Activated CD4-positive, alpha-beta memory T cell treated with anti-CD3 and anti-CD28 coated beads for 36 hours (primary cell): ENCODE measurements at regions not wholly inside any gene's neighbourhood (a gene's known extent, or its start where the extent isn't known, plus 50 kb on each side); places are given as distances from the start of the nearest gene placed in this dataset.

Experiments
- CTCF ChIA-PET: fragments of 350-600 bp; sonication (Branson Sonifier 250); formaldehyde crosslinking; loops from one replicate; lab custom pipeline; 2021; ENCODE audit warnings: antibody characterized with exemption, inconsistent platforms; lab: Charles Lee
- POLR2A ChIA-PET: fragments of 350-600 bp; sonication (Branson Sonifier 250); formaldehyde crosslinking; loops from one replicate; lab custom pipeline; 2021; ENCODE audit warnings: antibody characterized with exemption; lab: Charles Lee
- DNase-seq: peaks from one replicate; pipeline ENCODE4 v3.0.0-alpha.2; 2020
- H3K27ac Mint-ChIP-seq: one replicate; pipeline ENCODE4 v1.8.0; 2021; ENCODE audit warnings: mixed read lengths
- H3K27me3 Mint-ChIP-seq: one replicate; pipeline ENCODE4 v1.8.0; 2021; ENCODE audit warnings: mixed read lengths
- H3K36me3 Mint-ChIP-seq: one replicate; pipeline ENCODE4 v1.8.0; 2021; ENCODE audit warnings: mixed read lengths
- H3K4me1 Mint-ChIP-seq: one replicate; pipeline ENCODE4 v1.8.0; 2021; ENCODE audit warnings: low read depth, mixed read lengths
- H3K4me3 Mint-ChIP-seq: one replicate; pipeline ENCODE4 v1.8.0; 2021; ENCODE audit warnings: mild to moderate bottlenecking, mixed read lengths
- H3K9me3 Mint-ChIP-seq: one replicate; pipeline ENCODE4 v1.8.0; 2021; ENCODE audit warnings: mixed read lengths
- intact Hi-C: fragments of 100-400 bp; cut with micrococcal nuclease; formaldehyde crosslinking; loops from one replicate; pipeline ENCODE4 v1.15.1; 2023

DNA sequence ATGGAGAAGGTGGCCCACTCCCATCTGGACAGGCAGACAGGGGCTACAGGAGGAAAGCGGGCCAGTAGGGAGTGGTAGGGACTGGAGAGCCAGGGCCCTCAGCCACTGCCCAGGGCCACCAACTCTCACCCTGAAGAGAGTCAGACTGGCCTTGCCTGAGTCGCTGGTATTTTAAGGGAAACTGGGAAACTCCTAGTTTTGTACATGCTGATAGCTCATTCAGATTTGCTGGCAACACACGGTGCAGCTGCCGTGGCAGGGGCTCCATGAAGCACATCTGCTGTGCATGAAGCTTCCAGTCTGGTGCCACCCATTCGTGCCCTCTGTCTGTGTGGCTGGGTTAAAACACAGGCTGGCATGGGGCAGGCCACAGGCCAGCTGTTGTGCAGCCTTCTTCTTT is 137.3 kb upstream of the GLI2 start:
- Mint-ChIP-seq H3K27ac (no peak overlapping the region), H3K36me3 (no peaks in the 10 kb centered on the region), H3K4me1 (no peaks in the 10 kb centered on the region), H3K27me3 (no peaks in the 10 kb centered on the region), H3K9me3 (no peaks in the 10 kb centered on the region), H3K4me3 (no peak overlapping the region)
- intact Hi-C loops = no loop called here
- ChIA-PET POLR2A (no interaction called here), CTCF (no interaction called here)
- no peak for DNase-seq

DNA sequence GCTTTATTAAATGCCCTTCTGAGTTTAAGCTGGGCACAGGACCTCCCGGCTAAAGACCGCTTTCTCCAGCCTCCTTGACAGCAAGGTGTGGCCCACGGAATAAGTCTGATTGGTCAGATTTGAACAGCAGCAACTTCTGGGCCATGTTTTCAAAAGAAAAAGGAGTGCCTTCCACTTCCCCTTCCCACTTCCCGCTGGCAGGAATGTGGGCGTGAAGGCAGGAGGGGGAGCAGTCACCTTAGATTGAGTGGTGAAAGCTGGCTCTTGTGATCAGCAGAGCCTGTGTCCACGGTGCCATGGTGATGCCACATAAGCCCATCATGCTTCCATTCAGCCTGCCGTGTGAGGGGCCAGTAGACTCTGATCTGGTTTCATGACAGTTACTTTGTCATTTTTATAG is 136.6 kb upstream of the GLI2 start:
- no peaks in the 10 kb centered on the region for H3K9me3 Mint-ChIP-seq
- intact Hi-C loops = no loop called here
- CTCF ChIA-PET = no interaction called here
- peaks cover 4% of the 10 kb centered on the region for H3K27me3 Mint-ChIP-seq
- no peaks in the 10 kb centered on the region for H3K36me3 Mint-ChIP-seq
- POLR2A ChIA-PET = no interaction called here
- H3K27ac Mint-ChIP-seq = no peak overlapping the region
- no peak overlapping the region for H3K4me3 Mint-ChIP-seq
- no peaks in the 10 kb centered on the region for H3K4me1 Mint-ChIP-seq
- DNase-seq = no peak

DNA sequence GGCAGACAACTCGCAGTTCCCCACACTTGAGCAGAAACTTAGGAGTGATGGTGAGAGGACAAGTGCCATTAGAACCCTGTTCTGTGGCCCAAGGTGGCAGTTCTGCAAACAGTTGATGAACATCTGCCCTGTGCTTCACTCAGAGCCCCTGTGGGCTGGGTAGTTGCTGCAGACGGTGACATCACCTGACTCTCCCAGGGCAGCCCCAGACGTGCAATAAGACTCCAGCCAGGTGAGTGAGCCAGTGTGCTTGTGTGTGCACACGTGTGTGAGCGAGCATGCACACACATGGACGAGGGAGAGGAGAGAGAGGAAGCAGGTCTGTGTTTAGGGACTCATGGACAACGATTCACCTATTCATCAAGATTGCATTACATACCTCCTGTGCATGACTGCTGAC is 136.0 kb upstream of the GLI2 start:
- CTCF ChIA-PET = no interaction called here

DNA sequence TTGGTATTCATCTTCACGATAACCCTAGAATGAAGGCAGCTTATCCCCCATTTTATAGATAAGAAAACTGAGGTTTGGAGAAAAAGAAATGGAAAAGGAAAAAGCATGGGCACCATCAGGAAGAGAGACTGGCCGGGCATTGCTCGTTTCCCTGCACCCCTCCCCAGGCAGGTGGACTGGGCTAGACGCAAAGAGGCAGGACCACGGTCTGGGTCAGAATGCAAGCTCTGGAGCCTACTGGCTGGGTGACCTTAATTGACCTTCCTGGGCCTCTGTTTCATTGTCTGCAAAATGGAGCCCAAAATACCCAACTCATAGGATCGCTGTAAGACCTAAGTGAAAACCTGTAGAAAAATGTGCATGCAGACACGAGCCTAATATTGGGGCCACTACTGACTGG is 135.3 kb upstream of the GLI2 start:
- no peak overlapping the region for H3K27ac Mint-ChIP-seq
- peaks cover 7% of the 10 kb centered on the region for H3K27me3 Mint-ChIP-seq
- CTCF ChIA-PET = no interaction called here
- no peaks in the 10 kb centered on the region for H3K9me3 Mint-ChIP-seq
- DNase-seq = no peak
- intact Hi-C loops = no loop called here
- no peaks in the 10 kb centered on the region for H3K4me1 Mint-ChIP-seq
- H3K36me3 Mint-ChIP-seq = no peaks in the 10 kb centered on the region
- no peak overlapping the region for H3K4me3 Mint-ChIP-seq
- POLR2A ChIA-PET = no interaction called here

More for the DNA sequence above, 136.0 kb upstream of the GLI2 start:
- POLR2A ChIA-PET = no interaction called here
- Mint-ChIP-seq H3K9me3 (no peaks in the 10 kb centered on the region), H3K27me3 (peaks cover 6% of the 10 kb centered on the region), H3K36me3 (no peaks in the 10 kb centered on the region), H3K27ac (no peak overlapping the region), H3K4me3 (no peak overlapping the region), H3K4me1 (no peaks in the 10 kb centered on the region)
- intact Hi-C loops = no loop called here
- DNase-seq = no peak

DNA sequence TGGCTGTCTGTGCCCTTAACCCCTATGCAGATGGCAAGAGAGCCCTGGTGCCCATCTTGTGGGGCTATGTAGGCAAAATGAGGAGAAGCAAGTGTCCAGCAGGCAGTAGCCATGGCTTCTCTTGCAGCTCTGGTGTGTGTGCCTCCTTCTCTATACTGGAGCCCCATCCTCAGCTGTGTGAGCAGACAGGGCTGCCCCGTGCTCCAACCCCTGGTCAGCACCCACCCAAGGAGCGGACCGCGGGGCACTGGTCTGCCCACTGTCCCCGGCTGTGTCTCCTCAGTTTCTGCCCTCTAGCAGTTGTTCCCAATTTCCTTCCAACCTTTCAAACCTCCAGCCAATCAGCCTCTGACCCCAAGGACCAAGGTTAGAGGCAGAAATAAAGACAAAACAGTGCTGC is 134.9 kb upstream of the GLI2 start:
- Mint-ChIP-seq H3K4me3 (no peak overlapping the region), H3K9me3 (no peaks in the 10 kb centered on the region), H3K4me1 (no peaks in the 10 kb centered on the region), H3K27me3 (peaks cover 12% of the 10 kb centered on the region), H3K36me3 (no peaks in the 10 kb centered on the region), H3K27ac (no peak overlapping the region)
- ChIA-PET POLR2A (no interaction called here), CTCF (no interaction called here)
- DNase-seq = no peak
- intact Hi-C loops = no loop called here

DNA sequence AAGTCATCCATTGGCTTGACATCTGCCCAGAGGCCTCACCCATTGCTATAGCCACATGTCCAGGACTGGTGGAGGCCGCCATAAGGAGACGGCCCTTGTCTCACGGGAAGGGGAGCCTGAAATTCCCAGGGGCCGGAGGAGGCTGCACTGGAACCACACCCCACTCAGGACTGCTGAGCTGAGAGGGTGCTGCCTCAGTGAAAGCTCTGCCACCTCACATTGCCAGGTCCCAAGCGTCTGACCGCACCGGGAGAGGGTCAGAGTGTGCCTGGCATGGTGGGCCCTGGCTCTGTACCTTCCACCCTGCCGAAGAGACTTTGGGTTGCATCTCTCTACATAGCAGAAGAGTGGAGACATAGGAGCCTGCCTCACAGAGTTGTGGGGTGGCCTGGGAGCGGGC is 134.1 kb upstream of the GLI2 start:
- no peak for DNase-seq
- intact Hi-C loops = no loop called here
- Mint-ChIP-seq H3K27me3 (peaks cover 13% of the 10 kb centered on the region), H3K4me3 (no peak overlapping the region), H3K4me1 (no peaks in the 10 kb centered on the region), H3K9me3 (no peaks in the 10 kb centered on the region), H3K36me3 (no peaks in the 10 kb centered on the region), H3K27ac (no peak overlapping the region)
- ChIA-PET POLR2A (no interaction called here), CTCF (no interaction called here)

DNA sequence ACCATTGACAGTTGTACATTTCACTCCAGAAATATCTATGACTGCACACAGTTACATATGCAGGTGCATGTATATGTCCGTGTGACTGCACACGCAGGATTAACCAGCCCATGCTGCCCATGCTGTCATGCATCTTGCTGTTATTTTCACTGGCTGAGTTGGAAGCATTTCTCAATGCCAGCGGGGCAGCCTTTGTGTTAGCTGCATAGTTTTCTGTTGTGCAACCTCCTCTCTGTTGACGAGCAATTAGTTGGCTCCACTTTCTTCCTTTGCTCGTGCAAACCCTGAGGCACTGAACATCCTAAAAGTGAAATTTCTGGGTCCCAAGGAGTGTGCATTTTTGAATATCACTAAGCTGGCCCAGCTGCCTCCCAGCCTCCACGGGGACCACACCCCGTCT is 133.4 kb upstream of the GLI2 start:
- peaks cover 13% of the 10 kb centered on the region for H3K27me3 Mint-ChIP-seq
- CTCF ChIA-PET = no interaction called here
- POLR2A ChIA-PET = no interaction called here

DNA sequence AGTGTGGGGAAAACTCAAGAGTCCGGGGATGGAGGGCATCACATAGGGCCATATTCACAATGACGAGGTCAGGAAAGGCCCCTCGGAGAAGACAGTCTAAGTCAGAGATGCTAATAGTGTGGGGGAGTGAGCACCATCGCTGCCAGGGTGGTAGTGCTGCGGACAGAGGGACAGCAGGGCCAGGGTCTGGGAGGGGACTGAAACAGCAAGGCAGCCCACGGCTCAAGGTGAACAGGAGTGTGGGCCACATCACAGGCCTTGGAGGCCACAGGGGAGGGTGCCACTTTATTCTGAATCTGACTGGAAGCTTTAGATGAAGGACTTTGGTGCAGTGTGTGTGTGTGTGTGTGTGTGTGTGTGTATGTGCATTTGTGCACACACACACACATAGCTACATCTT is 130.9 kb upstream of the GLI2 start:
- Mint-ChIP-seq H3K27ac (no peak overlapping the region), H3K4me1 (no peaks in the 10 kb centered on the region), H3K9me3 (no peaks in the 10 kb centered on the region), H3K36me3 (no peaks in the 10 kb centered on the region), H3K27me3 (peaks cover 13% of the 10 kb centered on the region), H3K4me3 (no peak overlapping the region)
- POLR2A ChIA-PET = no interaction called here
- DNase-seq = no peak
- intact Hi-C loops = no loop called here
- CTCF ChIA-PET = no interaction called here

More for the DNA sequence above, 133.4 kb upstream of the GLI2 start:
- Mint-ChIP-seq H3K4me1 (no peaks in the 10 kb centered on the region), H3K27ac (no peak overlapping the region), H3K9me3 (no peaks in the 10 kb centered on the region), H3K4me3 (no peak overlapping the region), H3K36me3 (no peaks in the 10 kb centered on the region)
- intact Hi-C loops = no loop called here
- no peak for DNase-seq

DNA sequence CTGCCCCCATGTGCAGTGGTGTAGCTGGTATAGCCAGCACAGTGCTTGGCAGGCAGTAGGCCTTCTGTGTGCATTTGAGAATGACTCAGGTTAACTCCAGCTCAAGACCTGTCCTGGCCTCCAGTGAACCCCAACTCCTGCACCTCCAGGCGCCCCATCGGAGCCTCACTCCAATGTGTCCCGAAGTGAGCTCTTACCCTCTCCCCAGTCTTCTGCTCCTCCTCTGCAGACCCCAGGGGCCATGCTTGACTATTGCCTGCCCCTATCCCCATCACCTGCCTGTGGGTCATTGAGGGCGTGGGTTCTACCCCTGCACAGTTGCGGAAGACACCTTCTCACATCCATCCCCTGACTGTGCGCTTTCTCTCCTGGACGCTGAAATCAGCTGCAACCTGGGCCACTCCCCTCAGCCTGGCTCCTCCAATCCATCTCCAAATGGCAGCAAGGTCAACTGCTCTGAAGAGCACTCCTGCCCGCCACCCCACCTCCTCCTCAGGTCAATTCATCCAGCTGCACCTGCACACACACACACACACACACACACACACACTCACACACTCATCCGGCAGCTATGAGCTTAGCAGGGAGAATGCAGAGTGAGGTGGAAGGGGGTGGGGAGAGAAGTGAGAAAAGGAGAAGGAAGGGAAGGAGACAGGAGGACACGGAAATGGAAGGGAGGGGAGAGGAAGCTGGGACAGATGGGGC is 130.3 kb upstream of the GLI2 start:
- intact Hi-C loops = no loop called here
- Mint-ChIP-seq H3K4me3 (no peak overlapping the region), H3K27ac (no peak overlapping the region), H3K36me3 (no peaks in the 10 kb centered on the region), H3K9me3 (no peaks in the 10 kb centered on the region), H3K27me3 (peaks cover 13% of the 10 kb centered on the region), H3K4me1 (no peaks in the 10 kb centered on the region)
- no peak for DNase-seq
- ChIA-PET CTCF (interaction anchor here (0.9 kb wide), 1 partner anchor 14 kb away, joined by 3 read pairs; no protein-coding TSS in a partner anchor), POLR2A (no interaction called here)

DNA sequence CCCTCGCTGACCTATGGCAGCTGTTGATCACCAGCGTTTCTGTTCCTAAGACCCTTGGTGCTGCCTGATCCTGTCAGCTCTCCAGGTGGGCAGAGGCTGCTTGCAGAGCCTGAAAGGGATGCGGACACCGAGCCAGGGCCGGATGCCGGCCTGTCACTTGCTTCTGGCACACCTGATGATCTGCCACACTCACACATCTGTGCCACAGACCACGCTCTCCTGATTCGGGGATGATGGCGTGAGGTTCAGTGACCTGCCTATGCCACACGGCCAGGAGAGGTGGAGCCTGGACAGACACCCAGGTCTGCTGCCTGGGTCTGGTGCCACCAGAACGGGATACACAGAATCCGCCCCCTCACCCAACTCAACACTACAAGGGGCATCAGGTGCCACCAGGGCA is 129.4 kb upstream of the GLI2 start:
- CTCF ChIA-PET = interaction anchor here (0.9 kb wide), 1 partner anchor 13 kb away, joined by 3 read pairs; no protein-coding TSS in a partner anchor
- Mint-ChIP-seq H3K27ac (no peak overlapping the region), H3K4me3 (no peak overlapping the region), H3K9me3 (no peaks in the 10 kb centered on the region), H3K36me3 (no peaks in the 10 kb centered on the region), H3K27me3 (peaks cover 13% of the 10 kb centered on the region), H3K4me1 (no peaks in the 10 kb centered on the region)
- no peak for DNase-seq
- intact Hi-C loops = no loop called here
- POLR2A ChIA-PET = no interaction called here

DNA sequence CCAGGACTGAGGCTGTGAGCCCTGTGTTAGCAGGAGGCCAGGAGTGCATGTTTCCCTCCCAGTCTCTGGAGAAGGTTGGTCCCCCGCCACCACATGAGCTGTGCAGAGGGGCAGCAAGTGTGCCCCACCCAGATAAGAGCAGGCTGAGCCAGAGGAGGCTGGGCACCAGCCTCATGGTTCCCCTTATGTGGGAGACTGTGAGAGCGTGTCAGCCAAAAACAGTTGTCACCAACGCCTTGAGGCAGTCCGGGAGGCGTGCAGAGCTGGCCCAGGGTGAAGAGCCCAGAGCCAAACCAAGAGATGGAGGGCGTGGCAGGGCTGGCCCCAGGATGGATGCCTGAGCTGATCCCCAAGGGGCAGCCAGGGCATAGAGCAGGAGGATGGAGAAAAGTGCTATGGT is 128.7 kb upstream of the GLI2 start:
- intact Hi-C loops = no loop called here
- POLR2A ChIA-PET = no interaction called here
- H3K9me3 Mint-ChIP-seq = no peaks in the 10 kb centered on the region

DNA sequence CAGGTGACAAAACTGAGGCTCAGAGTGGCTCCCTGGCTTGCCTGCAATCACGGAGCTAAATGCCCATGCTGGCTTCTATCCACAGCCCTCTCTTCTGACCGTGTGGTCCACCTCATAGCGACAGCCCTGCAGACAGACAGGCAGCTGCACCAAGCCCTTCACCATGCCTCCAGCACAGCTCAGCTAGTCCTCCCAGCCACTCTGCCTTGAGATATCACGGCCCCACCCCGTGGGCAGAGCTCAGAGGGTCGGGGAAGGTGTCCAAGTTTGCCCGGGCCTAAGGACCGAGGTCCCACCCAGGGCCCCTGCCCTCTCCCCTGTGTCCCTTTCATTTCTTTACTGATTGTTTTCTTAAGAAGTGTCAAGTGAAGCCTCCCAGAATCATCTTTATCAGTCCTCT is 128.2 kb upstream of the GLI2 start:
- Mint-ChIP-seq H3K27me3 (peaks cover 13% of the 10 kb centered on the region), H3K4me3 (no peak overlapping the region), H3K4me1 (no peaks in the 10 kb centered on the region), H3K36me3 (no peaks in the 10 kb centered on the region), H3K27ac (no peak overlapping the region), H3K9me3 (no peaks in the 10 kb centered on the region)
- CTCF ChIA-PET = no interaction called here
- intact Hi-C loops = no loop called here
- no peak for DNase-seq
- POLR2A ChIA-PET = no interaction called here

More for the DNA sequence above, 128.7 kb upstream of the GLI2 start:
- no peak overlapping the region for H3K4me3 Mint-ChIP-seq
- H3K27ac Mint-ChIP-seq = no peak overlapping the region
- DNase-seq = no peak
- H3K4me1 Mint-ChIP-seq = no peaks in the 10 kb centered on the region
- no peaks in the 10 kb centered on the region for H3K36me3 Mint-ChIP-seq
- peaks cover 13% of the 10 kb centered on the region for H3K27me3 Mint-ChIP-seq
- CTCF ChIA-PET = no interaction called here

DNA sequence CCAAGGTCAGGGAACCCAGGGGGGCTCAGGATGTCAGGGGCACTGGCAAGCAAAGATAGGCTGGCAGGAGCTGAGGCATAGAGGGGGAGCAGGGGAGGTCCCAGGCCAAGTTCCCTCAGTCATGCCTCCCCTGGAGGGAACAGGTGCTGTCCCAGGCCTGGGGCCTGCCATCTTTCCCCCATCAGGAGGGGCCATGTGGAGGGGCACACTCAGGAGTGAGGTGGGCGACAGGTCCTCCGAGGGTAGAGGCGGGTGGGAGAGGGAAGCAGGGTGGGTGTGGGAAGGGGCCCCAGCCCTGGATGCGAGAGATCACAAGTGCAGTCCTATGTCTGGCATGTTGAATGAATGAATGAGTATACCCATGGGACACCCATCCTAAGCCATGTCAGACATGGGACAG is 127.7 kb upstream of the GLI2 start:
- POLR2A ChIA-PET = no interaction called here
- no peaks in the 10 kb centered on the region for H3K36me3 Mint-ChIP-seq
- H3K4me3 Mint-ChIP-seq = no peak overlapping the region
- H3K4me1 Mint-ChIP-seq = no peaks in the 10 kb centered on the region
- H3K27ac Mint-ChIP-seq = no peak overlapping the region
- H3K27me3 Mint-ChIP-seq = peaks cover 13% of the 10 kb centered on the region
- no peak for DNase-seq
- intact Hi-C loops = no loop called here
- CTCF ChIA-PET = no interaction called here
- no peaks in the 10 kb centered on the region for H3K9me3 Mint-ChIP-seq
